HG03521 (cell line): ENCODE measurements at regions not wholly inside any gene's neighbourhood (a gene's known extent, or its start where the extent isn't known, plus 50 kb on each side); places are given as distances from the start of the nearest gene placed in this dataset.

Experiments used
- ATAC-seq: cut with Tn5 transposase; IDR thresholded peaks from one replicate; pipeline ENCODE4 v1.9.1; 2021; ENCODE audit warnings: mild to moderate bottlenecking, moderate library complexity; ENCODE audit not compliant: unreplicated experiment

DNA sequence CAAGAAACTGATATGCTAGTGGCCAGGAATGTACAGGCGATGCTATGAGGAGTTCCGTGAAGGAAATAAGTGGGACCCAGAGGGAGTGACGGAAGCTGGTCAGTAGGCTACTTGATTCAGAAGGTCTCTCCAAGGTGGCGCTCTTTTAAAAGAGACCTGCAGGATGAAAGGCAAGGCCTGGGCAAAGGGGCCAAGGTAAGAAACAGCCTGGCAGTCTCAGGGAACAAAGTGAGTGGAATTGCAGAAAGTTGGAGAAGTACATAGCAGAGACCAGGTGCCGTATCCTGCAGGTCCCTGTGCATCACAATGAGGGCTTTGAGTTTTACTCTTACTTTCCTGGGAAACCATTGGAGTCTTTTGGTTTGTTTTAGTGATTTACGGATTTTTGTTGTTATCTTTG is 905.6 kb downstream of the BCL11B start:
- no peak for ATAC-seq

DNA sequence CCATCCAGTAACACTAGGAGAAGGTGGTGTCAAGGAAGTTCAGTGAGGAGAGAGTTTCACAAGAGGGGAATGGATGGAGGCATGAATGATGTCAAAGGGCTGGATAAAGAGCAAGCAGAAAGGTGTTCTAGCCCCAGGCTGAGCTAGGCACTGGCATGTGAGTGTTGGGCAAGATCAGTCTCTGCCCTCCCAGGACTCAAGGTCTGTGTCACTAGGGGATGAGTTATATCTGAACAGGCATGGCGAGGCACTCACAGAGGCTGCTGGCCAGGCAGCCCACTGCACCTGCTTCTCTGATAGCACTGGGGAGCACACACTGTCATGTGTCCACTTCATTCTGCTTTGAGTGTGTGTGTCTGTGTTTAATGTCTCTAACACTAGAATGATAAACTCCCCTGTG is 903.8 kb downstream of the BCL11B start:
- no peak for ATAC-seq

DNA sequence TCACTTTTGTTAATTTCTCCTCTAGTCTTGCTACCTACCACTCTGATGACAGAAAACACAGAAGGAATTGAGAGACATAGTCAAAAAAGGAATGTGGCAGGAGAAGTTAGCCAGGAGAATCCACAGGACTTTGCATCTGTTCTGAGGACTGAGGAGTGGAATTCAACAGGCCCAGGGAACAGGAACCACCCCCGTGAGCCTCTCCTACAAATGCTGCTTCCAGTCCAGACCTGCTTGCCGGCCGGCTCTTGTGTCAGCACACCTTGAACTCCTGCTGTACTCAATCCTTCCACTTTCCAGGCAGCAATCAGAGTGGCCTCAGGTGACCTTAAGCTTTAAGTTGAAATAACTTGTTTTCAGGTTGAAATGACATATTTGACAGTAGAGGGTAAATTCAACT is 903.1 kb downstream of the BCL11B start:
- ATAC-seq, result no peak

DNA sequence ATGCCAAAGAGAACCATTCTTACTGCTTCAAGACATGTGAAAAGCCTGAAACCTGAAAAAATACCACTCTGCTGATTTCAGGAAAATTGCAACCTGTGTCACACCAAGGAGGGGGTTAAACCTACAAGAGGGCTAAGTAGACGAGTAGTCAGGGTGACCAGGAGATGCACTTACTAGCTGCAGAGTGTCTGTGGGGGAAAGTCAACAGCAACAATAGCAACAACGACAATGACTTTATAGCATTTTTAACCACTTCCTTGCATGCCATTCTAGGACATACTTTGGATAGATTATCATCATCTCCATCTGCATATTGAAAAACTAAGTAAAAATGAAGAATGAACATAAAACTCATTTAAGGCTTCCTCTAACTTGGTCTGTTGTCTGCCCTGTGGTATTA is 902.7 kb downstream of the BCL11B start:
- ATAC-seq, result no peak

DNA sequence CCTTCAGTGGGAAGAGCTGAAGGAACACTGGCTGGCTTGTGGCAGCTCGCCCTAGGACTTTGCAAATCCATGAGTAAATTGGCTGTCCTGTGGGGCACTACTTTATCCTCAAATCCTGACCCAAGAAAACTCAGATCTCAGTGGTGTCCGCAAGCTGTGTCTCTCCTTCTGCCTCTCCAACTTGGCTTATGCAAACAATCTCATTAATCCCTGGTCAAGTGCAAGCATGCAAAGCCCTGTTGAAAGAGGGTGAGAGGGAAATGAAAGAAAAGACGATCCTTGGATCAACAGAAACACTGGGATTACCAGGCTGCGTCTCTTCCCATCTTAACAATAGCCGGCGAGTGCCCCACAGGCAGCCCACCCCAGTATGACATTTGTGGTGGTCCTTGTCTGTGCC is 901.6 kb downstream of the BCL11B start:
- no peak for ATAC-seq

DNA sequence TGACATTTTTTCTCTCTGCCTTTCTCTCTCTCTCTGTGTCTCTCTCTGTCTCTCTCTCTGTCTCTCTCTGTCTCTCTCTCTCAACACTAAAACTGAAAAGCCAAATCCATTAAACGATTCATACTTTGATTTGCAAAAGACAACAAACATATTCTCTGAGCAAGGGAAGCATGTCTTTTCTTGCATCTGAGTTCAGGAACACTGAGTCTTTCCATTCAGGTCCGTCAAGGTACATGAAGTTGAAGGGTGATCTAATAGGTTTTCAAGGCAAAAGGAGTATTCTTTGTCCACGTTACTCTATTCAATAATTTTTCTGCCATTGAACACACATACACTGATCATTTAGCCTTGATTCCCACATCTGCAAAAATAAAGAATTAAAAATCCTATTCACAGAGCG is 900.9 kb downstream of the BCL11B start:
- ATAC-seq, result no peak

DNA sequence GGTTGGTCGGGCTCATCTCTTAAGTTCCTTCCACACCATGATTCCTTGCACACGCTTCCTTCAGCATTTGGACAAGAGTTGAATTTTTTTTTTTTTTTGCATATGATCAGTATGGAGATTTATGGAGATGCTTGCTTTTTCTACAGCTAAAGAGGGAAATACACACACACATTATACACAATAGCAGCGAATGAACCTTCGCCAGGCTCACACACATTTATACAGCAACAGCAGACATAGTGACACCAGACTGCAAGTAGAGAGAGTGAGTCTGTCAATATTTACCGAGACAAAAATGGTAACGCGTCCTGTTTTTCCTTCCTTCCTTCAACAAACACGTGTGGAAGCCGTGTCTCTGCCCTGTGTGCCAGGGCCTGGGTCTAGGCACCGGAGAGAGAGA is 897.9 kb downstream of the BCL11B start:
- no peak for ATAC-seq

DNA sequence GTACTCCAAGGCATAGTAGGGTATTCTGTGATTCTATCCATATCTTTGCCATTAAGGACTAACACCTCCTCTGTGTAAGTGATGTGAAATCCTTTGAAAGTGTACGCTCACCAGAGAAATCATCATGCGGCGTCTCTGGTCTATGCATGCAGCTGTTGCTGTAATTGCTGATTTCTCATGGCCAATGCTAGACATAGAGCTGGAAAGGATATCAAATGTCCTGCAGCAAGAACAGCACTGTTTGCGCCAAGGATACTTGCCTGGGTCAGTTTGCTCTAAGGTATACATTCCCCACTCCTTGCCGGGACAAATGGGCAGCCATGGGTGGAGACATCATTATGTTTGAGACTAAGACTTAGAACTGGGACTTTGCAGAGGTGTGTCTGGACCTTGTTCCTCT is 896.4 kb downstream of the BCL11B start:
- ATAC-seq, result no peak

DNA sequence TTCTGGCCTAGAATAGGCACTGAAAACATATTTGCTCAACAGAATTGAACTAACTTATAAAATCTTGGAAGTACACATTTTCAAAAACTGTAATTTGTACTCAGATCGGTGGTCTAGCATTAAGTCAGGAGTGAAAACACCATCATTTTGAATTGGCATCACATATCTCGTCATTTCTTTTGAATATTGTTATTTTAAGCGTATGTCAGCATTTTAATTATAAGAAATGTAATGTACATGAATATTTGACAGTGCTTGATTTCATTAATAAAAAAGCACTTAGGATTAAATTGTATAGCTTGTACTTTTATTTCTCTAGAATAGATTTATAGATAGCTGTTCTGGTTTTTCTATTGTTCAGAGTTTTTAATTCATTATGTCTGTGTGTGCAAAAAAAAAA is 892.2 kb downstream of the BCL11B start:
- ATAC-seq, result no peak

DNA sequence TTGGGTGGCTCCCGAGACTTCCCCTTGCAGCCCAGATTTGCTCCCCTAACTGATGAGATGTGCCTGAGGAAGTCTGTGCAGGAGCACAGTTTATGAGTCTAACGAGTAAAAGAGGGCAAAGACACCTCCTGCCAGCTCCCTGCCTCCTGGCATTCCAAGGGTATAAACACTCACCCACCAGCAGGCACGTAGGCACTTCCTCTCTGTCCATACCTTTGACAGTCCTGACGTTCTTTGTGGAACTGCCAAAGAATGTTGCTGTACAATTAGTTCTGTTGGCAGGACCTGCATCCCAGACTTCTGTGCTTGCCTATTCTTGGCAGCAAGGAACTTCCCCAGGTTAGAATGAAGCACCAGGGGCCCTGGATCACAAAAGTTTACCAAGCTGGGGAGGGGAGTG is 889.3 kb downstream of the BCL11B start:
- no peak for ATAC-seq

DNA sequence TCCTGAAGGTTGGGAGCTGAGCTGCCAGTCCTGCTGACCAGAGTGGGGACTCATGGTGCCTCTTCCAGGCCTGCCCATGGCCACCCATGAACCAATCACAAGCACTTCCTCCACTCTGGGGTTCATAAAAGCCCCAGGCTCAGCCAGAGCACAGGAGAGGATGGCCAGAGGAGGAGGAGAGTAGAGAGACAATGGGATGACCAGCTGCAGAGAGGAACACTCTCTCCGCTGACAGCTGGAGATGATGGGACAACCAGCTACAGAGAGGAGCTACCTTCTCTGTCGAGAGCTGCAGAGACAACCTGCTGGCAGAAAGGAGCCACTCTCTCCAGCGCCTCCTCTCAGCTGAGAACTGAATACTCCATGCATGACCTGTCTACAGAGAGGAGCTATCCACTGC is 886.1 kb downstream of the BCL11B start:
- ATAC-seq, result no peak

DNA sequence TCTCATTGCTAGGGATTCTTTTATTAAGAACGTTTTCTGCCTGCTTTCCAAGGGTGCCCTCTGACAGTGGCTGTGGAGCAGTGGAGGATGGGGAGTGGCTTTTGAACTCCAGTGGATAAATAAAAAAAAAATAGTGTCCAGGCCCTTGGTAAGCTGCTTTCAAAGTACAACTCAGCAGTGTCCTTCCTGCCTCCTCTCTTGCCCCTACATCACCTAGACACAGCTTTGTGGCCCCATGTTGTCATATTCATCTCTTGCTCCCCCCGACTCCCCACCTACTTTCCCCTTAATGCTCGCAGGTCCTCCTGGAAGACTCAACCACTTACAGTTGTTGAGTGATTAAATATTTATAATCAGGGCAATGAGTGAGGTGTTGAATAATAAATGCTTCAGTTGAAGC is 880.9 kb downstream of the BCL11B start:
- no peak for ATAC-seq

DNA sequence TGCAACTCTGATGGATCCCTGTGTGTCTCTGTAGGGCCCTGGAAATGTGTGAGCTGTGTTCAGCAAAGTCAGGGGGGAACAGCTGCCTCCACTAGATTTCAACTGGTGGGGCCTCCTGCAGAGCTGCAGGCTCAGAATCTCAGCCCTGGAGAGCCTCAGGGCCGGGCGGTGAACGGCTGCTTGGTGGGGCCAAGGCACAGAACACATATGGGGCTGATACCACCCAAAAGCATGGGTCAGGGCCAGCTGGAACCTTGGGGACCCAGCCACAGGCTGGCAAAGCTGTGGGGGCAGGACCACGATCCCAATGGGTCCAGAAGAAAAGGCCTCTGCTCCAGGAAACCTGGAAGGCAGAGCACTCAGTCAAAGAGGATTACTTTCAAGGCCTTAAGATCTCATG is 878.5 kb downstream of the BCL11B start:
- ATAC-seq, result no peak

DNA sequence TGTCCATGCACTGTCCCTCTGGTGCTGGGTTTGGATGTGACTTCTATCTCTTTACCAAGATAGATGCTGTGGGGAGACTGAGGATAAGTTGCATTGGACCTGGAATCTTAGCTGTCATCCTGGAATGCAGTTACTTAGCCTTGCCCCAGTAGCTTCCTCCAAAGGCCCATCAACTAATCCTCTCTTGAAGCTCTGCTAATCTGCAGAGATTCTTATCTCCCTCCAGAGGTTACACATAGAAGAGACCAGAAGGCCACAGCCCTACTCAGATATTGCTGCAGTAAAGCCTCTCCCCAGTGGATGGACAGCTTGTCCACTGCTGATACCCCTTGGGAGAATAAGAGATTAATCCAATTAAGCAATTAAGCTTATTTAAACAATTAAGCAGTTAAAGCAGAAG is 867.2 kb downstream of the BCL11B start:
- no peak for ATAC-seq

DNA sequence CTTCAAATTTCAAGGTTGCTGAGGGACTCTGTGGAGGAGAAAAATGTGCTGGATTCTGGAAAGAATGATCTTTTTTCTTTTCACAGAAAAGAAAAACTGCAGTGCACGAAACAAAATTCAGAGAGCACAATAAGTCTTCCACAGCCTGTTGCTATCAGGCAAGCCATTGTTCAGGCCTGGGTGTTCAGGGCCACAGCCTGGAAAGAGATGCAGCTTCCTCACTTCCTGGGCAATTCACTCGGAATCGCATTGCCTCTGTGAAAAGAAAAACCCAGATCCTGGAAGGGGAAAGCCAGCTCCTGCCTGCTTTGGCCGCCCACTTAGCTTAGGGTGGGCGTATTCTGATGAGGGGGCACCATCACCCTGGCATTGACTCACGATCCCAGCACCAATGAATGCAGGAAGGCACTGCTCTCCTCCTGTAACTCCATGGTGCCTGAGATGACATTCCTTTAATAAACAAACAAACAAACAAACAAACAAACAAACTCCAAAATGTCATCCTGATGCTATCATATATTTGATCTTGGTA is 863.9 kb downstream of the BCL11B start:
- ATAC-seq, result no peak

DNA sequence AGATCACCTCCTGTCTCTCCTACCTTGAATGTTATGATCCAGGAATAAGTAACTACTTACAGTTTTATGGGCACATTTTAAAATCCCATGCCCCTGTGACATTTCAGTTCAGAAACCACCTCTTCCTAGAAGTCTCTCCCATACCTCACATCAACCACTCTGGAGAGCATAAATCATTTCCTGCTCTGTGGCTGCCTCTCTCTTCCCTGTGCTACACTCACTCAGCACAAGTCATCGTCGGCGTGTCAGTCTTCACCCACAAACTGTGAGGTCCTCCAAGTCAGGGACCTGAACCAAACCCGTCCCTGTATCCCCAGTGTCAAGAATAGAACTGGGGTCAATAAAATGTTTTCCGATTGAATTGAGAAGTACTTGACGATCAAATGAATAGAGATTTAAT is 863.3 kb downstream of the BCL11B start:
- ATAC-seq, result no peak

DNA sequence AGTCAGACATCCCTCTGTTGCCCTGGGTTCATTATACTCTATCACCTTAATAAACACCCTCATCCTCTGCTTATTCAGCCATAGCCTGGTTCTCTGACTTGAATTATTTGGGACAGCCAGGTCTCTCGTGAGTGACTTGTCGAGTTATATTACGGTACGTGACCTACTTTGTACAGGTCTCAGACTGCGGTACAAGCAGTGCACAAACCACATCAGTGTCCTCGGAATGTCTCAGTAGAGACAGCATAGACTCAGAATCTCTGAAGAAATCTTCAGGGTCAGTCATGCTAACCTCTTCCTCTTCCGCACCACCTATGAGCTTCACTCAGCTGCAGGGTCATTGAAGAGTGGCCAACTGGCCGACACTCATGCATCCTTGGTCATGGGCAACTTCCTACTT is 860.8 kb downstream of the BCL11B start:
- ATAC-seq, result no peak

DNA sequence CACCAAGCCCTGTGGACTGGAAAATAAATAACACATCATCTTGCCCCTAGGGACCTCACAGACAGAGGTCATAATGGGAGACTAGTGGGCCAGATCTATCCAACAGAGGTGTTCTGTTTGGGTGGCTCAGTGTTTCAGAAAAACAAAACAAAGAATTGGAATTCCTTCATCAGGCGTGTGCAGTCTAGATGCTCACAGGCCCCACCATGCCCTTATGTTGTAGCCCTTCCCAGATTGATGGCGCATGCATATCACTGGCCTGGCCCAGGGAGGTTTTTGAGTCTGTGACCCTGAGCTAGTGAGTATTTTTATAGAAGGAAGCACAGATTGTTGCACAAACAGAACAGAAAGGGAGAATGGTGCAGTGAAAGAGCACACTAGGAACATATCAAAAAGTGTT is 859.6 kb downstream of the BCL11B start:
- ATAC-seq, result no peak

DNA sequence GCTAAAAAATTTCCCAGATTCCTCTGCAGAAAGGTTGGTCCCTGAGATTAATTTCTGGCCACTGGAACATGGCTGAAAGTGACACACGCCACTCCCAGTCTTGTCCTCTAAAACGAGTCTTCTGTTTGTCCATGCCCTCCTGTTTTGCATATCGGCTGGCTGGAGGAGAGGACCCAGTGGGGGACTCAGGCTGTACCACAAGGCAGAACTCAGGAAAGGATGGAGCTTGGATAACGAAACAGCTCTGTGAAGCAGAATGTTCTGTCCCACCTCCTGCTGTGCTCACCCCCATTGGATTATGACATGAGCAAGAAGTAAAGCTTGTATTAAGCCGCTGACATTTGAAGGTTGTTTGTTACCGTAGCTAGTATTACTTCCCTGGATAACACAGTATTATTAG is 856.2 kb downstream of the BCL11B start:
- ATAC-seq, result no peak

DNA sequence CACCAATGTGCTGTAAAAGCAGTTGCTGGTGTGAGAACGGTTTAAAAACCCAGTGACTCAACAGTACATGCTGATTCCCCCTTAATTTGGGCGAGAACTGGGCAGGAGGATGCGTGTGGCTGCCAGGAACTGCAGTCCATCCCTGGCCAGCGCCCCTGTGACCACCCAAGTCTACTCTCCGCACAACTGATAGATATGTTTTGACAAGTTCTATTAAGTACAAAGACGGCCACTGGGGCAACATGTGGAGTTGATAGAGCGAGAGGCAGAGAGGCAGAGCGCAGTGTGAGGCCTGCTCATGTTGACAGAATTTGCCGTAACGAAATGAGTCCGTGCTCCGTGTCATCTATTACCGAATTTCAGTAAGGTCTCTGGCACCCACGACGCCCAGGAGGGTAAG is 855.0 kb downstream of the BCL11B start:
- no peak for ATAC-seq

DNA sequence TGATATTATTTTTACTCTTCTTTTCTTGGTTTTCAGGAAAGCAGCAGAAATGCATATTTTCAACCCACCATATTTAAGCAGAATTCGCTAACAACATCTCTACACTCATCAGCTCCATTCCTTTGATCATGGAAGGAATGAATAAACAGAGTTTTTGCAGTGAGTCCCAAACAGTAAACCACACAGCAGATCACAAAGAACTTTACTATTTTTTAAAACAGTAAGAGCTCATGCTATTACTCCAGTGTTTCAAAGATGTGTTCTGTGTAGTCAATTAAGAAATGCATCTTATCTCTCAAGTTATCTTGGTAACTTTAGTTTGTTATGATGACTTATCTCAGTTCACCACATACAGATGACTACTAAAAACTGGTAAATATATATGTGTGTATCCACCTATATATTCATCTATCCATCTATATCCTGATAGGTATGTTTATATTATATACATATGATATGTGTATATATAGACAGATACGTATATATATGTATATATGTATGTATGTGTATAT is 843.5 kb downstream of the BCL11B start:
- no peak for ATAC-seq

DNA sequence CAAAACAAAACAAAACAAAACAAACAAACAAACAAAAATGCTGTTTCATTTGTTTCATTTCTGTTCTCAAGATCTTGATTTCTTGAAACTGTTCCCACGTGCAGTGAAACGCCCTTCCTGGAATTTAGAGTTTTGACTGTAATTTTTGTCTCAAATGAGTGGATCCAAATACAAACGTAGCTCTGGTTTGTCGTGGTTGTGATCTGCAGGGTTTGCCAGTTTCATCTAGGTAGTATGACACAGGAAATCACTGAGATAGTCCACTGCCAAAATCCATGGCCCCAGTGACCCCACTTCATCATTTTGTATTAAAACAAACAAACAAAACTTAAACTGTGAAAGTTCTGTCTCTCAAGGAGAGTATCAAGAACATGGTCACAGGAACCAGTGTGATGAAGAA is 838.6 kb downstream of the BCL11B start:
- ATAC-seq, result no peak

DNA sequence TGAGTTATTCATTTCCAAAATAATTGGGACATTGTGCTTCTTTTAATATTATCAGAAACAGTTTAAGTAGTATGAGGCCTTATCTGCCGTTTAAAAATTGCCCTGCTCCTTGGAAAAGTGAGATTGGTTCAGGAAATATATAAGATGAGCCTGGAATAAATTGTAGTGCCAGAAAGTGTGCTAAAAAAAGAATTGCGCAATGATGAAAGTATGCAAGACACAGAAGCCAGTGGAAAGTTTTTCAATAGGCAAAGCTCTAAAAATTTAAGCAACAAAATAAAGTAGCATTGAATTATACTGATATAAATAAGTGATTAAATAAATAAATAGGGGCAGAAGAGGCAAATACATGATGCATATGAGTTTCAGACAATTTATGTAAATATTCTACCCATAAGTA is 834.9 kb downstream of the BCL11B start:
- ATAC-seq, result no peak

DNA sequence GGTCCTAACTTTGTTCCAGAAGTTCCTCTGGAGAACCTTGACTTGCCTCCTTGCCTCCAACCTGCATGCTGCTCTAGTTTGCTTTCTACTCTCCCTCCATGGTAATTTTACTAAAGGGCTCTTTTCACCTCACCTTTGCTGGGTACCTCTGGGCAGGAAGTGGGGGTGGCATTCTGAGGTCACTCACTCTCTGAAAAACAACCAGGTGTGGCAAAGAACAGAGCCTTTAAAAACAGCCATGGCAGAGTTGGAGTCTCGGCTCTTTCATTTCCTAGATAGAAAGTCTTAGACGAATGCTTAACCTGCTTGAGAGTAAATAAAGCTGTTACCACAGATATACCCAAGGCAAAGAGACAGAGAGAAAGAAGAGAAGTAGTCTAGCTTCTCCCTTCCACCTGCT is 827.9 kb downstream of the BCL11B start:
- ATAC-seq, result no peak
